ENCODE measurements at regions not wholly inside any gene's neighbourhood (a gene's known extent, or its start where the extent isn't known, plus 50 kb on each side); places are given as distances from the start of the nearest gene placed in this dataset.

- DNase-seq (ENCODE audit: low spot score, unreplicated experiment), result no peak
- H3K27ac Mint-ChIP-seq, result no peak overlapping the region
- no peak for TF ChIP-seq CTCF (IDR thresholded peaks at IDR 0.05; ENCODE audit: unreplicated experiment)
- no peaks in the 10 kb centered on the region for H3K4me1 Mint-ChIP-seq (ENCODE audit: low read depth)
- H3K4me3 Mint-ChIP-seq (ENCODE audit: low read depth), result no peak overlapping the region
- peaks cover 13% of the 10 kb centered on the region for H3K27me3 Mint-ChIP-seq
- H3K36me3 Mint-ChIP-seq (ENCODE audit: insufficient read depth), result no peaks in the 10 kb centered on the region
- no peaks in the 10 kb centered on the region for H3K9me3 Mint-ChIP-seq (ENCODE audit: low read depth)
These were observed 702.8 kb downstream of the PTPRU start for GRCh38 chr1:29939079-29939478.

DNA sequence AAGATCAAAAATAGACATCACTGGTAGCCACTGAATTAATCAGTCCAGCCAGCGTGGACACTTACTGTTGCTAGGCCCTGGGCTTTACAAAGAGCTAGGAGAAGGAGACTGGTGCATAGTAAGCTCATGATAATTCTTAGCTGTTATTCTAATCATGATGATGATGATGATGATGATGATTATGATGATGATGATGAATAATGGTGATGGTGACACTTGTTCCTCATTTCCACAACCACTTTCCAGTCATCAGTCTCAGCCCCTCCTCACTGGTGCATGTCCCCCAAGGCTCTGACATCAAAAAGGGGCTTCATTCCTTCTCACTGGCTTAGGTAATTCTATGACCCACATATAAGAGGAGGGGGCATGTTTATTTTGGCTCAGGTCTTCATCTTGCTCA is 701.0 kb downstream of the PTPRU start:
- Mint-ChIP-seq H3K4me1 (ENCODE audit: low read depth) (no peaks in the 10 kb centered on the region), H3K4me3 (ENCODE audit: low read depth) (no peak overlapping the region), H3K27ac (no peak overlapping the region), H3K36me3 (ENCODE audit: insufficient read depth) (no peaks in the 10 kb centered on the region), H3K27me3 (peaks cover 14% of the 10 kb centered on the region), H3K9me3 (ENCODE audit: low read depth) (no peaks in the 10 kb centered on the region)
- DNase-seq (ENCODE audit: low spot score, unreplicated experiment), result no peak
- TF ChIP-seq CTCF (IDR thresholded peaks at IDR 0.05; ENCODE audit: unreplicated experiment), result no peak

GRCh38 chr1:29936031-29936544 is 699.8 kb downstream of the PTPRU start:
- no peak overlapping the region for H3K4me3 Mint-ChIP-seq (ENCODE audit: low read depth)
- H3K4me1 Mint-ChIP-seq (ENCODE audit: low read depth), result peaks cover 5% of the 10 kb centered on the region
- peaks cover 16% of the 10 kb centered on the region for H3K27me3 Mint-ChIP-seq
- TF ChIP-seq CTCF (IDR thresholded peaks at IDR 0.05; ENCODE audit: unreplicated experiment), result no peak
- no peak overlapping the region for H3K27ac Mint-ChIP-seq
- no peak for DNase-seq (ENCODE audit: low spot score, unreplicated experiment)
- no peaks in the 10 kb centered on the region for H3K36me3 Mint-ChIP-seq (ENCODE audit: insufficient read depth)
- no peaks in the 10 kb centered on the region for H3K9me3 Mint-ChIP-seq (ENCODE audit: low read depth)

DNA sequence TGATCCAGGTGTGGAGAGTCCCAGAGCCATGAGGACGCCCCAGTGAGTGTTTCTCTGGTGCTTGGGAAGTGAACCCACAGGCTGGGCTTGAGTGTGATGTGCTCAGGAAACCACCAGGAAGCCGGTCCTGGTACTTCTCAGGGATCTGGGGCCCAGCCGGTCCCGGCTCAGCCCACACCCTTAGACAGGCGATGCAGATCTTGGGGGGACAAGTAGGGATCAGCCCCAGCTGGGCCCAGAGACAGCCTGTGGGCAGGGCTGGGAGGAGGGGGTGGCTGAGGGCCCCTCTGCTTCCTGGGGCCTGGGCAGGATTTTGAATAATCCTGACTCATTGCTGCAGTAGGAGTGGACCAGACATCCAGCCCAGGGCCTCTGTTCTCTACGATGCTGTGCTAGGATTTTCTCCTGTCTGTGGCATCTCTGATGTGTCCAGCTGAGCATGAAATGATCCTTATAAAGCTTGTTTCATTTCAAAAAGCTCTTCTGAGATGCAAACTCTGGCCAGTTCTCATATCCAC is 698.0 kb downstream of the PTPRU start:
- Mint-ChIP-seq H3K36me3 (ENCODE audit: insufficient read depth) (no peaks in the 10 kb centered on the region), H3K27me3 (peaks cover 12% of the 10 kb centered on the region), H3K4me1 (ENCODE audit: low read depth) (peaks cover 5% of the 10 kb centered on the region), H3K27ac (no peak overlapping the region), H3K9me3 (ENCODE audit: low read depth) (no peaks in the 10 kb centered on the region), H3K4me3 (ENCODE audit: low read depth) (no peak overlapping the region)
- no peak for TF ChIP-seq CTCF (IDR thresholded peaks at IDR 0.05; ENCODE audit: unreplicated experiment)
- DNase-seq (ENCODE audit: low spot score, unreplicated experiment), result no peak

- Mint-ChIP-seq H3K9me3 (ENCODE audit: low read depth) (no peaks in the 10 kb centered on the region), H3K27ac (no peak overlapping the region), H3K4me3 (ENCODE audit: low read depth) (no peak overlapping the region), H3K36me3 (ENCODE audit: insufficient read depth) (no peaks in the 10 kb centered on the region), H3K27me3 (peaks cover 17% of the 10 kb centered on the region), H3K4me1 (ENCODE audit: low read depth) (peaks cover 5% of the 10 kb centered on the region)
- no peak for DNase-seq (ENCODE audit: low spot score, unreplicated experiment)
- no peak for TF ChIP-seq CTCF (IDR thresholded peaks at IDR 0.05; ENCODE audit: unreplicated experiment)
These were observed 696.7 kb downstream of the PTPRU start for GRCh38 chr1:29933067-29933466.

Data from progenitor cell of endocrine pancreas (in vitro differentiated cells).